Osteocyte (in vitro differentiated cells): ENCODE measurements at regions not wholly inside any gene's neighbourhood (a gene's known extent, or its start where the extent isn't known, plus 50 kb on each side); places are given as distances from the start of the nearest gene placed in this dataset.

Source experiments
- DNase-seq: peaks from one replicate; pipeline ENCODE4 v3.0.0; 2021; ENCODE audit warnings: mixed read lengths; ENCODE audit not compliant: unreplicated experiment; ENCODE audit errors: extremely low spot score
- H3K27ac Mint-ChIP-seq: one replicate; pipeline ENCODE4 v1.8.0; 2021; ENCODE audit warnings: mild to moderate bottlenecking, mixed read lengths; ENCODE audit not compliant: unreplicated experiment
- H3K27me3 Mint-ChIP-seq: one replicate; pipeline ENCODE4 v1.8.0; 2021; ENCODE audit warnings: mixed read lengths; ENCODE audit not compliant: unreplicated experiment
- H3K36me3 Mint-ChIP-seq: one replicate; pipeline ENCODE4 v1.8.0; 2021; ENCODE audit warnings: mixed read lengths; ENCODE audit not compliant: unreplicated experiment
- H3K4me1 Mint-ChIP-seq: one replicate; pipeline ENCODE4 v1.8.0; 2021; ENCODE audit warnings: mixed read lengths; ENCODE audit not compliant: unreplicated experiment
- H3K4me3 Mint-ChIP-seq: one replicate; pipeline ENCODE4 v1.8.0; 2021; ENCODE audit warnings: mild to moderate bottlenecking, moderate library complexity, mixed read lengths; ENCODE audit not compliant: unreplicated experiment
- H3K9me3 Mint-ChIP-seq: one replicate; pipeline ENCODE4 v1.8.0; 2021; ENCODE audit warnings: mixed read lengths; ENCODE audit not compliant: unreplicated experiment
- CTCF ChIP-seq: fragments of 200-600 bp; sonication (generic); IDR thresholded peaks from 2 replicates; pipeline ENCODE4 v1.5.0; 2021; ENCODE audit warnings: antibody characterized with exemption, mild to moderate bottlenecking, moderate library complexity

GRCh38 chr5:27900761-27901160 lies 862.4 kb upstream of the CDH9 start:
- Mint-ChIP-seq H3K36me3 (no peaks in the 10 kb centered on the region), H3K27ac (no peak overlapping the region), H3K4me3 (no peak overlapping the region), H3K9me3 (peaks cover 17% of the 10 kb centered on the region), H3K4me1 (no peaks in the 10 kb centered on the region), H3K27me3 (no peaks in the 10 kb centered on the region)
- no peak for TF ChIP-seq CTCF
- DNase-seq: no peak

GRCh38 chr5:27876071-27876470 lies 837.7 kb upstream of the CDH9 start:
- H3K27me3 Mint-ChIP-seq: no peaks in the 10 kb centered on the region
- H3K4me1 Mint-ChIP-seq: no peaks in the 10 kb centered on the region
- H3K36me3 Mint-ChIP-seq: no peaks in the 10 kb centered on the region
- DNase-seq: no peak
- TF ChIP-seq CTCF: no peak
- H3K4me3 Mint-ChIP-seq: no peak overlapping the region
- peaks cover 24% of the 10 kb centered on the region for H3K9me3 Mint-ChIP-seq
- H3K27ac Mint-ChIP-seq: no peak overlapping the region

- no peaks in the 10 kb centered on the region for H3K36me3 Mint-ChIP-seq
- H3K27me3 Mint-ChIP-seq: no peaks in the 10 kb centered on the region
- H3K9me3 Mint-ChIP-seq: peaks cover 26% of the 10 kb centered on the region
- no peak overlapping the region for H3K27ac Mint-ChIP-seq
- no peak overlapping the region for H3K4me3 Mint-ChIP-seq
- no peaks in the 10 kb centered on the region for H3K4me1 Mint-ChIP-seq
- no peak for DNase-seq
- no peak for TF ChIP-seq CTCF
Observed at GRCh38 chr5:27875148-27875547, 836.8 kb upstream of the CDH9 start.

GRCh38 chr5:27868292-27868691 lies 829.9 kb upstream of the CDH9 start:
- peaks cover 26% of the 10 kb centered on the region for H3K9me3 Mint-ChIP-seq
- H3K27ac Mint-ChIP-seq: no peak overlapping the region
- DNase-seq: no peak
- no peaks in the 10 kb centered on the region for H3K4me1 Mint-ChIP-seq
- H3K4me3 Mint-ChIP-seq: no peak overlapping the region
- H3K27me3 Mint-ChIP-seq: no peaks in the 10 kb centered on the region
- TF ChIP-seq CTCF: no peak
- H3K36me3 Mint-ChIP-seq: no peaks in the 10 kb centered on the region

GRCh38 chr5:27855491-27855890 lies 817.1 kb upstream of the CDH9 start:
- Mint-ChIP-seq H3K36me3 (no peaks in the 10 kb centered on the region), H3K4me1 (no peaks in the 10 kb centered on the region), H3K9me3 (no peaks in the 10 kb centered on the region), H3K27me3 (peaks cover 7% of the 10 kb centered on the region), H3K27ac (no peak overlapping the region), H3K4me3 (no peak overlapping the region)
- TF ChIP-seq CTCF: no peak
- no peak for DNase-seq
